ENCODE measurements at regions not wholly inside any gene's neighbourhood (a gene's known extent, or its start where the extent isn't known, plus 50 kb on each side); places are given as distances from the start of the nearest gene placed in this dataset.

DNA sequence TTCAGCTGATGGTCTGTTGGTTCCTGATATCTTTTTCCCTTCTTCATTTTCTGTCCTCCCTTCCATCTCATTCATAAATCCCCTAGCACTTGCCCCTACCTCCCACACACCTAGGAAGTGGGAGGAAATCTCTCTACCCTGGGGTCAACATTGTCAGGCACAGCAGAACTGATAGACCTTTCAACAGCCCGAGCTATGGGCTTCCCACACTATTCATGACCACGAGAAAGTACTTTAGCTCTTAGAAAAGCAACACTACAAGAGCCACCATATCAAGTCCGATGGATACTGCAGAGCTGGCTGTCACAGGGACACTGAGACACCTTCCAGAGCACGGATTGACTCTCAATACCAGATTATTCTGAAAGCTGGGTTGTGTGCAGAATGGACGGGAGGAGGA, 180.6 kb upstream of the NEBL start:
- TF ChIP-seq, protein P1, sequence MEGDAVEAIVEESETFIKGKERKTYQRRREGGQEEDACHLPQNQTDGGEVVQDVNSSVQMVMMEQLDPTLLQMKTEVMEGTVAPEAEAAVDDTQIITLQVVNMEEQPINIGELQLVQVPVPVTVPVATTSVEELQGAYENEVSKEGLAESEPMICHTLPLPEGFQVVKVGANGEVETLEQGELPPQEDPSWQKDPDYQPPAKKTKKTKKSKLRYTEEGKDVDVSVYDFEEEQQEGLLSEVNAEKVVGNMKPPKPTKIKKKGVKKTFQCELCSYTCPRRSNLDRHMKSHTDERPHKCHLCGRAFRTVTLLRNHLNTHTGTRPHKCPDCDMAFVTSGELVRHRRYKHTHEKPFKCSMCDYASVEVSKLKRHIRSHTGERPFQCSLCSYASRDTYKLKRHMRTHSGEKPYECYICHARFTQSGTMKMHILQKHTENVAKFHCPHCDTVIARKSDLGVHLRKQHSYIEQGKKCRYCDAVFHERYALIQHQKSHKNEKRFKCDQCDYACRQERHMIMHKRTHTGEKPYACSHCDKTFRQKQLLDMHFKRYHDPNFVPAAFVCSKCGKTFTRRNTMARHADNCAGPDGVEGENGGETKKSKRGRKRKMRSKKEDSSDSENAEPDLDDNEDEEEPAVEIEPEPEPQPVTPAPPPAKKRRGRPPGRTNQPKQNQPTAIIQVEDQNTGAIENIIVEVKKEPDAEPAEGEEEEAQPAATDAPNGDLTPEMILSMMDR (IDR thresholded peaks at IDR 0.05): no peak
- no peak for TF ChIP-seq POLR2AphosphoS5 (IDR thresholded peaks at IDR 0.05)
